HG03064 (cell line): ENCODE measurements at regions not wholly inside any gene's neighbourhood (a gene's known extent, or its start where the extent isn't known, plus 50 kb on each side); places are given as distances from the start of the nearest gene placed in this dataset.

Source experiments
- ATAC-seq: cut with Tn5 transposase; IDR thresholded peaks from one replicate; pipeline ENCODE4 v1.9.1; 2021; ENCODE audit warnings: low read depth; ENCODE audit not compliant: unreplicated experiment

DNA sequence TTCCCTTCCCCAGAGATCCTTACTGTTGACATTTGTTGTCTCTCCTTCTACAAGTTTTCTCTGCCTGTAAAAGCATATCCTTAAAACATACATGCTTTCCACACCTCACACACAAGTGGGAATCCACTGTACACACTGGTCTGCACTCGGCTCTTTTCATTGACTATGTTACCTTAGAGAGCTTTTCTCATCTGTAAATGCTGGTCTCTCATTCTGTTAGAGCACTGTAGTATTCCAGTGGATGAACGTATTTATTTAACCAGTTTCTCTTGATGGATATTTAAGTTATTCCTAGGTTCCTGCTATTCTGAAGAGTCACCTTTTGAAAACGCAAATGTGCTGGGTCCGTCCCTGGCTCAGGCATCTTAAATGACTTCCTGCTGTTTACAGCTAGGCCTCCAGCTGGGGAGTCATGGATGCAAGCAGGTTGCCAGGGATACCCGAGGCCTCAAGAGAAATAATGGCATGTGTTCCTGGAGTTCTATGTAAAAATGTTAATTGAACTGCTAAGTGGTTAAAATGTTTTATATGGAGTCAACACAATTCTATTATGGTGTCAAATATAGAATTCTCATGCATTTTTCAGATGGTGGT is 61.1 kb upstream of the TGM3 start:
- ATAC-seq, result no peak

DNA sequence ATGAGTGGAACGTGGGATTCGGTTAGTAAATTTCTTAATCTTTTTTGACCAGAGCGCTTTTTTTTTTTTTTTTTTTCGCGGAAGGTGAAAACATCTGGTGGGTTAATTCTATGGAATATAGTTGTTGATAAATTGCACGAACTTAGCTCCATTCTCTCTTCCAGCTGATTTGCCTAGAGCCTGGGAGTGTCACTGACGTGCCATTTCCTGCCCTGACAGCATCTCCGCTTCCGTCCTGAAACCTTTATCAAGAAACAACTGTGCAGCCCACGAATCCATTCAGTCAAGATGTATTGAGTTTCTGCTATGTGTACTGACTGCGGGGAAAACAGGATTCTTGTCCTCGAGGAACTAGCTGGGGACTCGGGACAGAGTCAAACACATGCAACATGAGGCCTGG is 59.5 kb upstream of the TGM3 start:
- no peak for ATAC-seq

DNA sequence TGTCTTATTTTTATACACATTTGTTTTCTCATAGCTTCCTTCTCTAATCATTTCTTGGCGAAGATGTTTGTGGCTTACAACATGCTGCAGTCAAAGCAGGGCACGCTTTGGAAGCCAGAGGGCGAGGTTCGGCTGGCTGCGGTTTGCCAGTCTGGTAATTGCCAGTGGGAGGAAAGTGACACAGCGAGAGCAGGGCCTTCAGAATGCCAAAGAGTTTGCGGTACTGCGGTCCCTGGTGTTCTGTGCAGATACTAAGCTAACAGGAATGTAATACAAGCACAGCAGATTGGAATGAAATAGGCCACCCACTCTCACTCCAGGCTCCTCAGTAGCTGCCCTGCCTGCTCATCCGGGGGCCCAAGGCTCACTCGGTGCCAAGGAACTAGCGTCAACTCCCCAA is 58.7 kb upstream of the TGM3 start:
- ATAC-seq, result no peak

DNA sequence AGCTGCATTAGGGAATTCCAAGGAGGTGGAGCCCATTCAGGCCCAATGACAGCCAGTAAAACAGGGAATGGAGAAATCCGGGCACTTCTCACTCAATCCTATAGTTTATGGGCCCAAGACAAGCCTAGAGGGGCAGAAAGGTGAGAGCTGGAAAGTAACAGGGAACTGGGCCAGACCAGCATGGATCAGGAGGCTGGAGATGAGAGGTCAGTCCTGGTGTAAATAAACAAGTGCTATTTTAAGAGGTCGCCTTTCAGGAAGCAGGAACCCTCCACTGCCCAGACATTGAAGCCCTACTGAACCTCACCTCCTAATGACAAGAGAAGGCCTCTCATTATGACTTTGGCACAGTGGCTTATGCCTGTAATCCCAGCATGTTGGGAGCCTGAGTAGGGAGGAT is 57.2 kb upstream of the TGM3 start:
- no peak for ATAC-seq

DNA sequence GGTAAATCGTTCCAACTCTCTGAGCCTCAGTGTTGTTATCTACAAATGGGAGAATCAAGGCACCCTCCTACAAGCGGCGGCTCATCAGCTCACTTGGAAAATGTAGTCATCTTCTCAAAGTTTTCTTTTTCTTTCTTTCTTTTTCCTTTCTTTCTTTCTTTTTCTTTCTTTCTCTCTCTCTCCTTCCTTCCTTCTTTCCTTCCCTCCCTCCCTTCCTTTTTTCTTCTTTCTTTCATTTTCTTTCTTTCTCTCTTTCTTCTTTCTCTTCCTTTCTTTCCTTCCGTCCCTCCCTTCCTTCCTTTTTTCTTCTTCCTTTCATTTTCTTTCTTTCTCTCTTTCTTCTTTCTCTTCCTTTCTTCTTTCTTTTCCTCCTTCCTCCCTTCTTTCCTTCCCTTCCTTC is 55.0 kb upstream of the TGM3 start:
- ATAC-seq, result no peak

DNA sequence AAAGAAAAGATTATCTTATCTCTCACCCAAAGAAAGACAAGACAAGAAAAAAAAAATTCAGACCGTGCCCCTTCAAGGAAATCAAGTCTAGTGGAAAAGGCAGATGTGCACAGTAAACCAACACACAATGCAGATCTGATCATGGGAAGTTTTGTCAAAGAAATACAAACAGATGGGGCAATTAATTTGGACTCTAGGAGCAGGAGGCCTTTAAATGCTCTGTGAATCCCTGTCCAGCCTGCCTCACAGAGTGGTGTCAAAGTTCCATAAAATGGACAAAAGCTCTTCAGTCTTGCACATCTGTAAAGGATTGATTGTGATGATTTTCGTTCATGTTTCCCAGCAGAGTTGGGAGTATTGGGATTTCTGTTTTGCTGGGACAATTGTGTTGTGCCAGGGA is 53.1 kb upstream of the TGM3 start:
- ATAC-seq, result no peak

DNA sequence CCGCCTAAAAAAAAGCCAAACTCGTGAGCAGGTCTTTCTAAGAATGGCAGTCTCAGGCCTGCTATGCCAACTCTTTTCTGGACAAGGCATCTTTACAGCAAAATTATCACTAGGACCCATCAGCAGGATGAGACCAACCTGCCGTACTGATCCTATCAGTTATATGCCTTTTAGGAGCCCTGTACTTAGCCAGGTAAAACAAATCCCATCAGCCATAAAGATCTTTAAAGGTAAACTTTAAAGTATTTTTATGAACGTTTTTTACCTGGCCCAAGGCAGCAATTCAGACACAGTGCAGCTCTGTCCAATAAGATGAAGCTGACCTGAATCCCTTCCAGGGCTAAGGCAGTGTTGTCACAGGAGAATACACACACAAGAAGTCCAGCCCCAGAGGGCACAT is 51.3 kb upstream of the TGM3 start:
- ATAC-seq, result no peak

DNA sequence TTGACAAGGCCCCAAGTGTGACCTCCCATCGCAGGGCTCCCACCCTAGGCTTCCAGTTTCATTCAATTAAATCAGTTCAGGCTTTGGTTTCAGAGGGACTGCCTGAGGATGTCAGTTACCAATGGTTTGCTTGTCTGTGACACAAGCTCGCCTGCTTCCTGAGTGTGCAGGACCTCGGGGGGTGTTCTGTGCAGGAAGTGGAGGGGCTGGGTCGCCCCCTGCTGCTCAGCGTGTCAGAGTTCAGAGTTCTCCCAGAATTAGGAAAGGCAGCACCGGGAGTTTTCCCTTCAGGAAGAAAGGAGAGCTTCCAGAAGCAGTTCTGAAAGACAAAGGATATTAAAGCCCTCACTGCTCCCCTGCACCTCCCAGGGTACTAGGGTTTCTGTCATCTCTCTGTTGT is 50.8 kb upstream of the TGM3 start:
- ATAC-seq, result no peak

DNA sequence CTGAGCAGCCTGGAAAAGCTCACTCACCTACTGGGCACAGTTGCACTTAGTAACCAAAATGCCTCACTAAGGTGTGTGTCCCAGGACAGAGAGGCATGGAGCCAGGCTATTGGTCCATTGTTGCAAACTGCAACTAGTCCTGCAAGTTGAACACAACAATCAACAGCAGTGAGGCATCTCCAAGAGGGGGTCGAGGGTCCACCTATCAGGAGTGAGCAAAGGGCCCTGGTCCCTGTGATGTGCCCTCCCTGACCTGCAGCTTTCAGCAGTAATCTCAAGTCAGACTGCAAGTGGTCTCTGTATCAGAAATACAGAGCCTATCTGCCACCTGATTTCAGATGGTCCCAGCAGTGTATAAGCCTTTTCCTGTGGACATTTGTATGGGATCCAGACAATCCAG is 50.2 kb upstream of the TGM3 start:
- no peak for ATAC-seq
